Mucosa of descending colon (tissue), 3 donors: ENCODE measurements at regions not wholly inside any gene's neighbourhood (a gene's known extent, or its start where the extent isn't known, plus 50 kb on each side); places are given as distances from the start of the nearest gene placed in this dataset.

ENCODE experiments used
- ATAC-seq: fragments of 200-7000 bp; cut with Tn5 transposase; one replicate; pipeline ENCODE4 v1.9.1; 2020; ENCODE audit warnings: mild to moderate bottlenecking, moderate library complexity
- DNase-seq, 3 donors: peaks; one replicate each; pipeline ENCODE4 v3.0.0-alpha.2; 2020
- H3K36me3 ChIP-seq: fragments of 200-600 bp; one replicate; pipeline ENCODE4 v1.8.0; 2021; ENCODE audit warnings: low read depth, mild to moderate bottlenecking
- H3K4me1 ChIP-seq: fragments of 200-600 bp; one replicate; pipeline ENCODE4 v1.8.0; 2021; ENCODE audit warnings: low read depth, mild to moderate bottlenecking
- H3K4me3 ChIP-seq: fragments of 200-600 bp; one replicate; pipeline ENCODE4 v1.8.0; 2021; ENCODE audit warnings: mild to moderate bottlenecking
- H3K9me3 ChIP-seq: fragments of 200-600 bp; one replicate; pipeline ENCODE4 v1.8.0; 2021; ENCODE audit warnings: mild to moderate bottlenecking
- intact Hi-C, 2 donors: fragments of 100-400 bp; cut with DNase I in 1 of 2; cut with micrococcal nuclease in 1 of 2; formaldehyde crosslinking; loops; one replicate each; pipeline versions ENCODE4 v1.11.0 to v1.11.1; 2022; cut with DNase I, micrococcal nuclease
- TF ChIP-seq, protein P1 (sequence below): fragments of 200-600 bp; IDR thresholded peaks from one replicate; pipeline ENCODE4 v1.8.0; 2022; ENCODE audit warnings: antibody characterized with exemption, mild to moderate bottlenecking
- donor health status: DM: no; HTN: no; CAD: no; lungs with moderate emphysema.
- donor health status: DM: no; HTN: no; CAD: no.
- donor health status: DM: no; HTN: yes; CAD: no.

GRCh38 chr2:64284751-64285150, 140.5 kb upstream of the PELI1 start:
- H3K4me1 ChIP-seq, result peaks cover 4% of the 10 kb centered on the region
- TF ChIP-seq, protein P1, sequence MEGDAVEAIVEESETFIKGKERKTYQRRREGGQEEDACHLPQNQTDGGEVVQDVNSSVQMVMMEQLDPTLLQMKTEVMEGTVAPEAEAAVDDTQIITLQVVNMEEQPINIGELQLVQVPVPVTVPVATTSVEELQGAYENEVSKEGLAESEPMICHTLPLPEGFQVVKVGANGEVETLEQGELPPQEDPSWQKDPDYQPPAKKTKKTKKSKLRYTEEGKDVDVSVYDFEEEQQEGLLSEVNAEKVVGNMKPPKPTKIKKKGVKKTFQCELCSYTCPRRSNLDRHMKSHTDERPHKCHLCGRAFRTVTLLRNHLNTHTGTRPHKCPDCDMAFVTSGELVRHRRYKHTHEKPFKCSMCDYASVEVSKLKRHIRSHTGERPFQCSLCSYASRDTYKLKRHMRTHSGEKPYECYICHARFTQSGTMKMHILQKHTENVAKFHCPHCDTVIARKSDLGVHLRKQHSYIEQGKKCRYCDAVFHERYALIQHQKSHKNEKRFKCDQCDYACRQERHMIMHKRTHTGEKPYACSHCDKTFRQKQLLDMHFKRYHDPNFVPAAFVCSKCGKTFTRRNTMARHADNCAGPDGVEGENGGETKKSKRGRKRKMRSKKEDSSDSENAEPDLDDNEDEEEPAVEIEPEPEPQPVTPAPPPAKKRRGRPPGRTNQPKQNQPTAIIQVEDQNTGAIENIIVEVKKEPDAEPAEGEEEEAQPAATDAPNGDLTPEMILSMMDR, result no peak
- ATAC-seq (no peak), DNase-seq (no peak)
- no peaks in the 10 kb centered on the region for H3K9me3 ChIP-seq
- H3K4me3 ChIP-seq, result no peak overlapping the region
- no peaks in the 10 kb centered on the region for H3K36me3 ChIP-seq
- intact Hi-C loops, result no loop called here

- H3K4me1 ChIP-seq, result peaks cover 4% of the 10 kb centered on the region
- no peak for ATAC-seq
- intact Hi-C loops, result no loop called here
- H3K36me3 ChIP-seq, result no peaks in the 10 kb centered on the region
- H3K9me3 ChIP-seq, result no peaks in the 10 kb centered on the region
- TF ChIP-seq, protein P1, result no peak
- no peak for DNase-seq
- no peak overlapping the region for H3K4me3 ChIP-seq
Observed at GRCh38 chr2:64287202-64287740, 143.1 kb upstream of the PELI1 start.

DNA sequence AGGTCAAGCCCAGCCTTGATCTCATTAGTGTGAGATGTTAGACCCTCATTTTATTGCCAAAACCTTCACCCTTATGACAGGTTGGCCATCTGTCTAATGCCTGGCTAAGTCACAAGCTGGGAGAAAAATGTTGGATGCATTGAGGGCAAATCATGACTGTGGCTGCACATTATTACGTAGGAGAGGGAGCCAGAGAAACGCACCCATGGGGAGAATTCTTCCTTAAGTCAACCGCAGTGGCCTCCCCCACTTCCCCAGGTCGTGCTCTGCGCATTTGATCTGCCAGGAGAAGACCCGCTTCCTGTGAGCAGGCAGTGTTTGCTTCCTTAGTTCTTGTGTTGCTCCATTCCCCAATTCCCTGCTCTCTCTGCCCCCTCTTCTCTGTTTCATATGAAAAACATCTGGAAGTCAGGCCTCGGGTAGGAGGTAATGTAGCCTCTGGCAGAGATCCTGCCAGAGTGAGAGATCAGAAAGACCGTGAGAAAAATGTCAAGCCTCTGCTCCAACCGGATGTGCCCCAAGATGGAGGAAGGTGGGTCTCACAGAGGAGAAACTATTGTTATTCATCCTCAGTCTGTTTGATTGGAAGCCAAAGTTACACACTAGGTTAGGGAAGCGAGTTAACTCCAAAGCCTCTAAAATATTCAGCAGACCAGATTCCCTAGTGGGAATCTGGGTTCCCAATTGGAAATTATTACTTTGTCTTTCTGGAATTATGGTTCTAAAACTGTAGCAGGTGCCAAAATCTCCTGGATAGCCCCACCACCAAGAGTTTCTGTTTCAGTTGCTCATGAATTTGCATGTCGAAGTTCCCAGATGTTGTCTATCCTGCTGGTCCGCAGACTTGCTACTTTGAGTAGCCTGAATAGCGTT, 144.3 kb upstream of the PELI1 start:
- Histone ChIP-seq H3K4me1 (peaks cover 1% of the 10 kb centered on the region), H3K36me3 (no peaks in the 10 kb centered on the region), H3K4me3 (no peak overlapping the region), H3K9me3 (no peaks in the 10 kb centered on the region)
- DNase-seq (no peak), ATAC-seq (no peak)
- intact Hi-C loops, result no loop called here
- TF ChIP-seq, protein P1, result no peak

DNA sequence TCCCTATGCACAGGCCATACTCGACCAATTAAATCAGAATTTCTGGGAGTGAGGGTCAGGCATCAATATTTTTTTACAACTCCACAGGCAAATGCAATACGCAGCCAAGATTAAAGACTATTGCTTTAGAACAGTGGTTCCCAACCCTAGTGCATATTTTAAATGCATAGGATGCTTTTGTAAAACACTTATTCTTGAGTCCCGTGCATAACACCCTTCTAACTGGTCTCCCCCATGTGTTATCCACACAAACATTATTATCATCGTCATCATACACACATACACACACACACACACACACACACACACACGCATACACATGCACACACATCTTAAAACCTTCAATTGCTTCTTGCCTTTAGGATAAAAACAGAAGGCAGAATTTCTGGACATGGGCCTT, 145.0 kb upstream of the PELI1 start:
- Histone ChIP-seq H3K4me3 (no peak overlapping the region), H3K4me1 (no peaks in the 10 kb centered on the region), H3K9me3 (no peaks in the 10 kb centered on the region), H3K36me3 (no peaks in the 10 kb centered on the region)
- ATAC-seq, result no peak
- TF ChIP-seq, protein P1, result no peak
- intact Hi-C loops, result no loop called here
- no peak for DNase-seq

GRCh38 chr2:64289737-64290136, 145.5 kb upstream of the PELI1 start:
- H3K4me3 ChIP-seq, result no peak overlapping the region
- TF ChIP-seq, protein P1, result no peak
- no peaks in the 10 kb centered on the region for H3K9me3 ChIP-seq
- no peaks in the 10 kb centered on the region for H3K36me3 ChIP-seq
- intact Hi-C loops, result no loop called here
- no peak for DNase-seq
- ATAC-seq, result no peak
- H3K4me1 ChIP-seq, result no peaks in the 10 kb centered on the region
